Spinal cord (tissue), 9 donors: ENCODE measurements at regions not wholly inside any gene's neighbourhood (a gene's known extent, or its start where the extent isn't known, plus 50 kb on each side); places are given as distances from the start of the nearest gene placed in this dataset.
A peak's percentile ranks its signal among the peaks of the same experiment; 100 is the strongest.

Source experiments
- DNase-seq, 6 donors: peaks; one replicate each; pipeline versions ENCODE4 v3.0.0 to v3.0.0-alpha.2; 2013 to 2015; ENCODE audit warnings: low spot score in 6 of 6, low read depth in 4 of 6
- H3K27ac ChIP-seq: one replicate; pipeline ENCODE4 v1.5.1; 2013; ENCODE audit warnings: low read depth, low read length, control low read depth
- H3K27me3 ChIP-seq: one replicate; pipeline ENCODE4 v1.6.1; 2013; ENCODE audit warnings: low read length; ENCODE audit not compliant: control insufficient read depth, insufficient read depth
- H3K36me3 ChIP-seq: one replicate; pipeline ENCODE4 v1.6.1; 2013; ENCODE audit warnings: low read length; ENCODE audit not compliant: control insufficient read depth, insufficient read depth
- H3K4me1 ChIP-seq: one replicate; pipeline ENCODE4 v1.6.1; 2013; ENCODE audit warnings: low read length; ENCODE audit not compliant: control insufficient read depth, insufficient read depth
- H3K4me3 ChIP-seq: one replicate; pipeline ENCODE4 v1.5.1; 2013; ENCODE audit warnings: low read depth, low read length, control low read depth
- H3K9me3 ChIP-seq: one replicate; pipeline ENCODE4 v1.6.1; 2013; ENCODE audit warnings: low read length; ENCODE audit not compliant: control insufficient read depth, insufficient read depth
- WGBS: methylation state at CpG from one replicate; pipeline ENCODE4 v1.1.5; 2013; ENCODE audit warnings: missing lambda C conversion rate; ENCODE audit not compliant: insufficient coverage; 5-methylcytosine and 5-hydroxymethylcytosine counted together
- donor health status: healthy.

DNA sequence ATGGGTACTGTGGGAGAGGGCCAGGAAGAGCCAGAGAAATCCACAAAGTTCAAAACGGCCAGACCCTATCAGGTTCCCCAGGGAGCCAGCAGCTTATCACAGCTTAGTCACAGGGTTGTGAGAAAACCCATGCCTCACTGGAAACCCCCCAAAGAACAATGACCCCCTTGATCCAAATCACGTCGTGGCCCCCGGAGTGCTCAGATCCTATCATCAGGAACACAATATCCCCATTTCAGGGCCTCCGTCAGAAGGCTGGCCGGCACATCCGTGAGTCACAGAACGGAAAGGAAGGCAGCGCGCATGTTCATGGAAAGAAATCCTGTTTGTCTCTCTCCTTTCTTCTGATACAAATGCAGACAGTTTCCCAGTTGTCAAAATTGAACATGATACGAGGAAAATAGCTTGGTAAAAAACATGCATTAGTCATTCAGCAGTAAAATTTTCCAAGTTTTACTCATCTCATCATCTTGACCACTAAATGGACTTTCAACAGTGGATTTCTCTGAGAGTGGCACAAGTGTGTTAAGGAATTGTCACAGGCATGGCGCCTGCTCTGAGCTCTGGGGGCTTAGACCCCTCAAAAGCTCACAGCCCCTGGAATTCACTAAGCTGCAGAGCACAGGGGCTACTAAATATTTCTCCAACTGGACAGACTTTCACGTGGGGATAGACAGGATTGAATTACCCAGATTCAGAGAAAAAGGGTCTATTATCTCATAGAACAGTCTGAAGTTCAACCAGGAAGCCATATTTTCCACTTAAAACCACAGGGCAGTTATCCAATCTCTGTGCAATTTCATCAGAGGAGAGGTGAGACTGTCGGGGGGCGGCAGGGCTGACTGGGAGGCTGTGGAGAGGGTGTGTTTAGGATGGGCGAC is 124.8 kb downstream of the RIPK4 start:
- no peak overlapping the region for H3K27ac ChIP-seq
- peak in 1 of 6 donors; percentile 14 for DNase-seq
- WGBS: 51% methylated on average over 10 of the region's 16 CpGs
- peaks cover 7% of the 10 kb centered on the region for H3K4me1 ChIP-seq
- H3K9me3 ChIP-seq: no peaks in the 10 kb centered on the region
- no peak overlapping the region for H3K4me3 ChIP-seq
- no peaks in the 10 kb centered on the region for H3K36me3 ChIP-seq
- H3K27me3 ChIP-seq: no peaks in the 10 kb centered on the region

DNA sequence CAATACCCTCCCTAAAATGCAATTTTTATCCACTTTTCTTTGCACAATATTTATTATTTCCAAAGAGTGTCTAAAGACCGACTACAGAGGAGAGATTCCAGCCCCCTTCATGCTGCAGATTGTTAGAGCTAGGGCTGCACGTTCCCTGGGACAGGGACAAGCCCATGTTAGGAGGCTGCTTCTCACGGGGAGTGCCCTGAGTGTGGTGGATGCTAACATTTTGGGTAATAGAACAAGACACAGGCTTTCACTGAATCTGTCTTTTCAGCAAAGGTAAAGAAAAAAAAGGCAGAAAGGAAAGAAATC is 125.4 kb downstream of the RIPK4 start:
- Histone ChIP-seq H3K27ac (no peak overlapping the region), H3K27me3 (no peaks in the 10 kb centered on the region), H3K4me3 (no peak overlapping the region), H3K36me3 (no peaks in the 10 kb centered on the region), H3K4me1 (peaks cover 10% of the 10 kb centered on the region), H3K9me3 (no peaks in the 10 kb centered on the region)
- no CpG with 5 or more reads among the region's 3 CpGs for WGBS
- DNase-seq: no peak

DNA sequence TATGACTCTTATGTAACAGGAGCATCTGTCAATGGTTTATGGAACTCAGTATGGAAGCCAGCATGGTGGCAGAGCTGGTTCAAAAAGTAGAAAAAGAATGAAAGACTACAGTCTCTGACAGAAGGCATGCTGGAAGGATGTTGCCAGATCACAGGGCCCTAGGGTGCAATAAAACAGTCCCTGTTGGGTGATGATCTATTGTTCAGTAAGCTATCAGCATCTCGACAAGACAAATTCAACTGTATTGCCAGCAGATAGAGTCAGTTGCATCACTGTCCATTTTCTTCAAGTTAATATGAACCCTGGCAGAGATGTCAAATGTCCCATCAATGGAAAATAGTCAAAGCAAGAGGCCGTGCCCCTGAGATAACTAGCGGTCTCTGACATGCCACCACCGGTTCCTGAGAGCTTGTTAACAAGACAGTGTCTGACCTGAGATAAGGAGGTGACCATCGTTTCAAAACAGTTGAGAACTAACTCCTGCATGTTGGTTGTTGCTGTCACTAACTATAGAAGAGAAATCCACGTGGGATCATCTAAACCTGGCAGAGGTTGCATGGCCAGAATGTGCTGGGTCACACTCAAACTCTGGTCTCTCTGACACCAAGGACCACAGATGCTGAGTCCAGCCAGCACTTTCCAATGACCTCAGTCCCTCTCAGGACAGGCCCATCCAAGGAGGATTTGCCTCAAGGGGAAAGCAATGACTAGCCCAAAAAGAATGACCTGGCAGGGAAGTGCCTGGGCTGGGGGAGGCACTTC is 125.9 kb downstream of the RIPK4 start:
- DNase-seq: no peak

DNA sequence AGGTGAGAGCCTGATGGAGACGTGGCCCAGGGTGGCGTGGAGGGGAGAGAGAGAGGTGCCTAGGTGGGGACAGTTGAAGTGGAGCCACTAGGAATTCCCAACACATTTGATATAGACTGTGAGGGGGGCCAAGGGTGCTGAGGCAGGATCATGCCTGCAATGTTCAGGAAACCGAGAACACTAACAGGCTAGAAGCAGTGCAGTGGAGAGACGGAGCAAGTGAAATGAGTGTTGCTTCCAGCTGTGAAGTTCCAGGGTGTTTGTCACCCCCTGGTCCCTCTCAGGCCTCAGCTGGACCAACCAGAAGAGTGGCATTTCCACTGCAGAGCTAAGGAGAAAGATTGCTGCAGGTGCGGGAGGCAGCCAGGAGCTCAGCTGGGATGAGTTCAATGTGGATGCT is 127.1 kb downstream of the RIPK4 start:
- no peaks in the 10 kb centered on the region for H3K27me3 ChIP-seq
- peaks cover 10% of the 10 kb centered on the region for H3K4me1 ChIP-seq
- no peak overlapping the region for H3K27ac ChIP-seq
- H3K4me3 ChIP-seq: no peak overlapping the region
- 97% methylated on average over 5 of the region's 5 CpGs for WGBS
- no peaks in the 10 kb centered on the region for H3K36me3 ChIP-seq
- H3K9me3 ChIP-seq: no peaks in the 10 kb centered on the region
- no peak for DNase-seq

More for the DNA sequence above, 125.9 kb downstream of the RIPK4 start:
- H3K27me3 ChIP-seq: no peaks in the 10 kb centered on the region
- H3K9me3 ChIP-seq: no peaks in the 10 kb centered on the region
- no peak overlapping the region for H3K4me3 ChIP-seq
- H3K27ac ChIP-seq: no peak overlapping the region
- no peaks in the 10 kb centered on the region for H3K36me3 ChIP-seq
- WGBS: 89% methylated on average over 5 of the region's 6 CpGs
- H3K4me1 ChIP-seq: peaks cover 10% of the 10 kb centered on the region

GRCh38 chr21:41639336-41639735 is 127.5 kb downstream of the RIPK4 start:
- WGBS: 98% methylated on average over 9 of the region's 10 CpGs
- Histone ChIP-seq H3K36me3 (no peaks in the 10 kb centered on the region), H3K27ac (no peak overlapping the region), H3K9me3 (no peaks in the 10 kb centered on the region), H3K4me1 (peaks cover 10% of the 10 kb centered on the region), H3K4me3 (no peak overlapping the region), H3K27me3 (no peaks in the 10 kb centered on the region)
- DNase-seq: no peak

DNA sequence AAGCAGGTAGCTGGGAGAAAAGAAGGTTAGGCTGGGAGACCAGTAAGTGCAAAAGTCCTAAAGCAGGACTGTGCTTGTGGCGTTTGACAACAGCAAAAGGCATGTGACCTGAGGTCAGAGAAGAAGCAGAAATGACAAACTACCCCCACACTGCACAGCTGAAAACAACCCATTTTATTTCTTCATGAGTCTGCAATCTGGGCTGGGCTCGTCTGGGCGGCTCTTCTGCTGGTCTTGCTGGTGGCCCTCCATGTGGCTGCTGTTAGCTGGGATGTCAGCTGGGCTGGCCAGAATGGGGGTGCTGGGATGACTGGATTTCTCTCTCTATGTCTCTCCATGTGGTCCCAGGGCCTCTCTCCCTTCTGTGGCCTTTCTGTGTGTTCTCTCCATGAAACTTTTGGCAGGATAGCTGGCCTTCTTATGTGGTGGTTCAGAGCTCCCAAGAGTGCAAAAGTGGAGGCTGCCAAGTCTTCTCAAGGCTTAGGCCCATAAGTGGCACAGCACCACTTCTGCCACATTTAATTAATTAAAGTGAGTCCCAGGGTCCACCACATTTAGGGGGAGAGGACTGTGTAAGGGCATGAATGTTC is 128.6 kb downstream of the RIPK4 start:
- Histone ChIP-seq H3K9me3 (no peaks in the 10 kb centered on the region), H3K27me3 (no peaks in the 10 kb centered on the region), H3K4me1 (peaks cover 10% of the 10 kb centered on the region), H3K4me3 (no peak overlapping the region), H3K36me3 (no peaks in the 10 kb centered on the region), H3K27ac (no peak overlapping the region)
- 44% methylated on average over 3 of the region's 3 CpGs for WGBS
- no peak for DNase-seq

- WGBS: 63% methylated on average over 8 of the region's 12 CpGs
- no peak for DNase-seq
- no peaks in the 10 kb centered on the region for H3K27me3 ChIP-seq
- peaks cover 10% of the 10 kb centered on the region for H3K4me1 ChIP-seq
- no peaks in the 10 kb centered on the region for H3K36me3 ChIP-seq
- no peaks in the 10 kb centered on the region for H3K9me3 ChIP-seq
- no peak overlapping the region for H3K27ac ChIP-seq
- H3K4me3 ChIP-seq: no peak overlapping the region
Measured at GRCh38 chr21:41636636-41637630, 129.0 kb upstream of the TMPRSS2 start.

DNA sequence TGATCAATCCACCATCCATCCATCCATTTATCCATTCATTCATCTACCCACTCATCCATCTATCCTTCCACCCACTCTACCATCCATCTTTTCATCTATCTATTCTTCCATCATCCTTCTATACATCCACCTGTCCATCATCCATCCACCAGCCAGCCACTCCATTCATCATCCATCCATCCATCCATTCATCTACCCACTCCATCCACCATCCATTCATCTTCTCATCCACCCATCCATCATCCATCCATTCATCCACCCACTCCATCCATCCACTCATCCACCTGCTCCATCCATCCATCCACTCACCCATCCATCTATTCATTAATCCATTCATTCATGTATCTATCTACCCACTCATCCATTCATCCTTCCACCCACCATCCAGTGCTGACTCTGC is 127.9 kb upstream of the TMPRSS2 start:
- no peak for DNase-seq
- no peaks in the 10 kb centered on the region for H3K9me3 ChIP-seq
- no peak overlapping the region for H3K4me3 ChIP-seq
- no peaks in the 10 kb centered on the region for H3K36me3 ChIP-seq
- no peaks in the 10 kb centered on the region for H3K27me3 ChIP-seq
- no peak overlapping the region for H3K27ac ChIP-seq
- peaks cover 4% of the 10 kb centered on the region for H3K4me1 ChIP-seq

DNA sequence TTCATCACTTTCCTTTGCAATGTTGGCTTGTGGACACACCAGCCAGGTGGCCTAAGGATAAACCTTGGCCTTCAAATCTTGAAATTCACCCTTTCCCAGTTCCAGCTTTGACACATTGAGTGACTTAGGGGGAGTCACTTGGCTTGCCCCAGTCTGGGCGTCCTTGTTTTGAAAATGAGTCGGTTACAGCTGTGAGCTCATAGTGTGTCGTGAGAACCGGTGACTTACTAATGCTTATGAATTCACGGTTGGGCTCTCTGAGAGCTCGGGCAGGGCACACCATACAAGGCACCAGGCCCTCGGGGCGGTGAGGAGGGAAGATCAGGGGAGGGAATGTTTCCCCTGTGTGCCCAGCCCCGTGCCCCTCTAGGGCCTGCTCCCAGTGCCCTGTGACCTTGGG is 126.9 kb upstream of the TMPRSS2 start:
- Histone ChIP-seq H3K27ac (no peak overlapping the region), H3K36me3 (no peaks in the 10 kb centered on the region), H3K27me3 (no peaks in the 10 kb centered on the region), H3K9me3 (no peaks in the 10 kb centered on the region), H3K4me3 (no peak overlapping the region), H3K4me1 (peaks cover 4% of the 10 kb centered on the region)
- DNase-seq: no peak
- 86% methylated on average over 9 of the region's 9 CpGs for WGBS
